HG03342 (cell line): ENCODE measurements at regions not wholly inside any gene's neighbourhood (a gene's known extent, or its start where the extent isn't known, plus 50 kb on each side); places are given as distances from the start of the nearest gene placed in this dataset.
"Not testable (repeated sequence)": the region's sequence is repeated elsewhere in the genome, so short reads cannot be mapped to it uniquely, and the experiment has no call there.

Source experiments
- ATAC-seq: cut with Tn5 transposase; IDR thresholded peaks from one replicate; pipeline ENCODE4 v1.9.1; 2021; ENCODE audit warnings: mild to moderate bottlenecking, moderate library complexity; ENCODE audit not compliant: unreplicated experiment

GRCh38 chr4:13981499-13981898 lies 354.0 kb upstream of the BOD1L1 start:
- no peak for ATAC-seq

- no peak for ATAC-seq
Observed at GRCh38 chr4:13982010-13982409, 354.5 kb upstream of the BOD1L1 start.

GRCh38 chr4:13983189-13983790 lies 355.8 kb upstream of the BOD1L1 start:
- ATAC-seq, result no peak

- no peak for ATAC-seq
Observed at GRCh38 chr4:13984991-13985800, 357.7 kb upstream of the BOD1L1 start.

GRCh38 chr4:13985837-13986236 lies 358.3 kb upstream of the BOD1L1 start:
- no peak for ATAC-seq

- no peak for ATAC-seq
Observed at GRCh38 chr4:13986548-13986947, 359.0 kb upstream of the BOD1L1 start.

GRCh38 chr4:13988353-13989305 lies 361.1 kb upstream of the BOD1L1 start:
- ATAC-seq, result no peak

GRCh38 chr4:13989501-13989900 lies 362.0 kb upstream of the BOD1L1 start:
- ATAC-seq, result no peak

- ATAC-seq, result no peak
Observed at GRCh38 chr4:13990596-13991589, 363.4 kb upstream of the BOD1L1 start.

GRCh38 chr4:13992041-13992440 lies 364.5 kb upstream of the BOD1L1 start:
- ATAC-seq, result no peak

- no peak for ATAC-seq
Observed at GRCh38 chr4:13992975-13993520, 365.5 kb upstream of the BOD1L1 start.

GRCh38 chr4:13994016-13994415 lies 366.5 kb upstream of the BOD1L1 start:
- ATAC-seq, result no peak

GRCh38 chr4:13998850-13999445 lies 371.4 kb upstream of the BOD1L1 start:
- ATAC-seq, result no peak

- ATAC-seq, result no peak
Observed at GRCh38 chr4:14000091-14000814, 372.7 kb upstream of the BOD1L1 start.

- not testable (repeated sequence) for ATAC-seq
Observed at GRCh38 chr4:14002331-14002730, 374.8 kb upstream of the BOD1L1 start.

GRCh38 chr4:14008494-14008893 lies 381.0 kb upstream of the BOD1L1 start:
- peak; percentile 65 for ATAC-seq

- ATAC-seq, result no peak
Observed at GRCh38 chr4:14018191-14018853, 390.8 kb upstream of the BOD1L1 start.

GRCh38 chr4:14022456-14022855 lies 394.9 kb upstream of the BOD1L1 start:
- no peak for ATAC-seq
